K562 (cell line): ENCODE measurements at regions not wholly inside any gene's neighbourhood (a gene's known extent, or its start where the extent isn't known, plus 50 kb on each side); places are given as distances from the start of the nearest gene placed in this dataset.

Experiments
- ATAC-seq: fragments of 200-7000 bp; cut with Tn5 transposase; 3 replicates; pipeline ENCODE4 v1.9.1; 2020; ENCODE audit warnings: moderate library complexity
- BruUV-seq: library from RNA; stranded (reverse); fragments of 400-500 nt; replicated peaks from 2 replicates; lab custom pipeline; 2021; lab: Mats Ljungman, UMichigan
- CTCF ChIA-PET: fragments of 300-600 bp; formaldehyde crosslinking; extraction: SDS; loops from one replicate; lab custom pipeline; 2021; ENCODE audit warnings: low intra/inter-chr PET ratio; lab: Yijun Ruan, JAX
- POLR2A ChIA-PET: fragments of 300-600, 350-650 bp; sonication (Branson Sonifier 250); formaldehyde crosslinking; extraction: SDS; loops from one replicate; lab custom pipeline; 2021; ENCODE audit warnings: antibody characterized with exemption, inconsistent platforms; lab: Yijun Ruan, JAX
- DNase-seq, 4 experiments: peaks; one replicate each; pipeline versions ENCODE4 v3.0.0 to v3.0.0-alpha.2; 2011 to 2018; ENCODE audit warnings: low spot score in 3 of 4, mixed read lengths in 3 of 4; ENCODE audit errors: extremely low read depth in 1 of 4
- FAIRE-seq: peaks from 2 replicates; lab custom pipeline; 2011; peaks lifted over from hg19 to GRCh38; lab: Jason Lieb, UNC
- H2AFZ ChIP-seq: 2 replicates; pipeline ENCODE4 v1.6.0; 2011; ENCODE audit warnings: low read depth, low read length, control low read depth, inconsistent platforms
- H3K27ac ChIP-seq: fragments of 200-600 bp; 3 replicates; pipeline ENCODE4 v1.8.0; 2011; ENCODE audit warnings: low read depth, mild to moderate bottlenecking, control low read depth, inconsistent platforms, low read length, moderate library complexity, mixed read lengths; ENCODE audit errors: extremely low read depth
- H3K27me3 ChIP-seq, 2 experiments: fragments of 300-600 bp in 1 of 2; 2 replicates in 1 of 2; 3 replicates in 1 of 2; pipeline versions ENCODE4 v1.6.0 to v1.8.0; 2011; ENCODE audit warnings: inconsistent platforms in 2 of 2, low read length in 2 of 2, mild to moderate bottlenecking in 1 of 2, mixed read lengths in 1 of 2, moderate library complexity in 1 of 2; ENCODE audit not compliant: control insufficient read depth in 2 of 2, insufficient read depth in 2 of 2
- H3K36me3 ChIP-seq: fragments of 300-600 bp; 3 replicates; pipeline ENCODE4 v1.8.0; 2011; ENCODE audit warnings: mild to moderate bottlenecking, low read length, inconsistent platforms; ENCODE audit not compliant: control insufficient read depth, insufficient read depth
- H3K4me1 ChIP-seq, 2 experiments: fragments of 200-600 bp in 1 of 2; replicated peaks in 1 of 2; 2 replicates in 1 of 2; 3 replicates in 1 of 2; pipeline versions ENCODE4 v1.5.1 to v1.8.0; 2011; ENCODE audit warnings: inconsistent platforms in 2 of 2, low read length in 2 of 2, mild to moderate bottlenecking in 1 of 2, mixed read lengths in 1 of 2, moderate library complexity in 1 of 2; ENCODE audit not compliant: control insufficient read depth in 2 of 2, insufficient read depth in 2 of 2
- H3K4me2 ChIP-seq: 2 replicates; pipeline ENCODE4 v1.6.1; 2011; ENCODE audit warnings: low read length, control low read depth, inconsistent platforms, mixed read lengths; ENCODE audit not compliant: insufficient read depth
- H3K4me3 ChIP-seq: fragments of 200-600 bp; sonication (generic), shearing (Covaris generic); 2 replicates; pipeline ENCODE4 v1.5.1; 2016; ENCODE audit warnings: control low read depth, inconsistent platforms
- H3K79me2 ChIP-seq: fragments of 200-600 bp; 3 replicates; pipeline ENCODE4 v1.8.0; 2011; ENCODE audit warnings: low read length, inconsistent platforms; ENCODE audit not compliant: control insufficient read depth, insufficient read depth
- H3K9ac ChIP-seq, 2 experiments: 2 replicates each; pipeline versions ENCODE4 v1.6.0 to v1.6.1; 2011; ENCODE audit warnings: low read depth in 2 of 2, low read length in 2 of 2, control low read depth in 1 of 2, inconsistent platforms in 1 of 2, mild to moderate bottlenecking in 1 of 2, mixed read lengths in 1 of 2; ENCODE audit not compliant: insufficient read depth in 1 of 2
- H3K9me1 ChIP-seq: one replicate; pipeline ENCODE4 v1.6.0; 2011; ENCODE audit warnings: inconsistent platforms, mild to moderate bottlenecking, low read length, moderate library complexity; ENCODE audit not compliant: control insufficient read depth, insufficient read depth
- H3K9me3 ChIP-seq: replicated peaks from 2 replicates; pipeline ENCODE4 v1.5.1; 2011; ENCODE audit warnings: low read depth, low read length, inconsistent platforms; ENCODE audit not compliant: control insufficient read depth, insufficient read depth
- H4K20me1 ChIP-seq: replicated peaks from 2 replicates; pipeline ENCODE4 v1.6.1; 2011; ENCODE audit warnings: low read length, inconsistent platforms, mixed read lengths; ENCODE audit not compliant: control insufficient read depth, insufficient read depth
- ARHGAP35 ChIP-seq: fragments of 450-650 bp; IDR thresholded peaks from 2 replicates; pipeline ENCODE4 v1.6.1; 2018; ENCODE audit not compliant: partially characterized antibody
- ATF2 ChIP-seq: sonication (generic); formaldehyde crosslinking; IDR thresholded peaks from 2 replicates; pipeline ENCODE4 v1.8.1; 2022; ENCODE audit warnings: missing genetic modification reagents
- CHD2 ChIP-seq: IDR thresholded peaks from 2 replicates; pipeline ENCODE4 v1.6.1; 2011; ENCODE audit warnings: low read depth, low read length
- ETS1 ChIP-seq: conservative IDR thresholded peaks from 2 replicates; pipeline ENCODE4 v1.6.1; 2011; ENCODE audit warnings: low read depth, mild to moderate bottlenecking, low read length; ENCODE audit not compliant: control insufficient read depth
- HMG20B ChIP-seq: fragments of 250-450 bp; sonication (Bioruptor Pico); IDR thresholded peaks from 2 replicates; pipeline ENCODE4 v1.5.0; 2021; ENCODE audit warnings: mild to moderate bottlenecking
- OTX1 ChIP-seq: fragments of 450-650 bp; formaldehyde crosslinking; IDR thresholded peaks from 2 replicates; pipeline ENCODE4 v1.4.0; 2022; ENCODE audit warnings: mild to moderate bottlenecking
- RNF219 ChIP-seq: fragments of 250-450 bp; sonication (Bioruptor Pico); IDR thresholded peaks from 2 replicates; pipeline ENCODE4 v1.5.0; 2022; ENCODE audit warnings: mild to moderate bottlenecking
- SMAD3 ChIP-seq: fragments of 450-650 bp; formaldehyde crosslinking; conservative IDR thresholded peaks from 2 replicates; pipeline ENCODE4 v1.4.0; 2020; ENCODE audit warnings: mild to moderate bottlenecking
- STAT6 ChIP-seq: sonication (generic); formaldehyde crosslinking; IDR thresholded peaks from 2 replicates; pipeline ENCODE4 v1.8.1; 2023; ENCODE audit warnings: mild to moderate bottlenecking, missing genetic modification reagents
- ZBTB26 ChIP-seq: fragments of 450-650 bp; formaldehyde crosslinking; IDR thresholded peaks from 2 replicates; pipeline ENCODE4 v1.4.0; 2022; ENCODE audit warnings: missing genetic modification characterization
- ZNF3 ChIP-seq: fragments of 250-450 bp; sonication (Bioruptor Pico); IDR thresholded peaks from 2 replicates; pipeline ENCODE4 v1.5.0; 2021; ENCODE audit warnings: mild to moderate bottlenecking, moderate library complexity
- ZNF431 ChIP-seq: sonication (generic); formaldehyde crosslinking; IDR thresholded peaks from 2 replicates; pipeline ENCODE4 v1.8.0; 2022; ENCODE audit warnings: mild to moderate bottlenecking, missing genetic modification reagents
- ZNF551 ChIP-seq: fragments of 250-450 bp; sonication (Bioruptor Pico); IDR thresholded peaks from 2 replicates; pipeline ENCODE4 v1.5.0; 2021; ENCODE audit warnings: mild to moderate bottlenecking, moderate library complexity
- ZNF644 ChIP-seq: fragments of 200-800 bp; sonication (Bioruptor generic); IDR thresholded peaks from 2 replicates; pipeline ENCODE4 v1.6.1; 2016; ENCODE audit warnings: low read depth, missing genetic modification characterization, missing compliant biosample characterization
- WGBS: fragments of 100-300 bp; shearing (Covaris generic); methylation state at CpG from one replicate; pipeline ENCODE4 v1.1.6; 2016; ENCODE audit warnings: low coverage, mixed read lengths; ENCODE audit not compliant: insufficient coverage; ENCODE audit errors: missing lambda C conversion rate; 5-methylcytosine and 5-hydroxymethylcytosine counted together
- in situ Hi-C: fragments of 300-500 bp; cut with MboI; formaldehyde crosslinking; loops from 4 replicates; pipeline ENCODE4 v1.15.0; 2018; ENCODE audit warnings: inconsistent platforms, mixed read lengths
- intact Hi-C: fragments of 100-400 bp; cut with micrococcal nuclease; formaldehyde crosslinking; loops from 2 replicates; pipeline ENCODE4 v1.14.2; 2022

GRCh38 chr3:177929310-177929709 lies 606.9 kb upstream of the KCNMB2 start (continued):
- no peak for TF ChIP-seq STAT6 (CRISPR knock-in tag)
- no peak for TF ChIP-seq ZNF431 (CRISPR knock-in tag)
- no peak for TF ChIP-seq ATF2 (CRISPR knock-in tag)

GRCh38 chr3:177930771-177931170 lies 605.5 kb upstream of the KCNMB2 start:
- BruUV-seq = no TSS peak
- intact Hi-C loops = no loop called here
- no peak for TF ChIP-seq RNF219 (CRISPR knock-in tag)
- no peak for TF ChIP-seq ARHGAP35
- TF ChIP-seq ZNF551 (CRISPR knock-in tag) = no peak
- no peak for TF ChIP-seq HMG20B (CRISPR knock-in tag)
- no peak for TF ChIP-seq OTX1 (CRISPR knock-in tag)
- TF ChIP-seq ETS1 = no peak
- TF ChIP-seq ZBTB26 (CRISPR knock-in tag) = no peak
- TF ChIP-seq ZNF3 = no peak
- TF ChIP-seq SMAD3 (CRISPR knock-in tag) = no peak
- TF ChIP-seq CHD2 = no peak
- no peak for TF ChIP-seq ZNF644

More at GRCh38 chr3:177930771-177931170, 605.5 kb upstream of the KCNMB2 start:
- WGBS = 13% methylated on average over 2 of the region's 2 CpGs
- no peak overlapping the region for H3K4me2 ChIP-seq
- H3K4me1 ChIP-seq = peaks cover 0 to 3% of the 10 kb centered on the region in 2 experiments; a peak in 2 of 5 replicates
- H3K27ac ChIP-seq = no peak overlapping the region
- ChIA-PET POLR2A (no interaction called here), CTCF (no interaction called here)
- ATAC-seq (no peak), FAIRE-seq (no peak), DNase-seq (no peak)
- in situ Hi-C loops = no loop called here
- no peaks in the 10 kb centered on the region for H3K79me2 ChIP-seq
- no peak overlapping the region for H3K4me3 ChIP-seq
- H3K9me1 ChIP-seq = no peaks in the 10 kb centered on the region
- no peak overlapping the region for H2AFZ ChIP-seq
- no peaks in the 10 kb centered on the region for H3K27me3 ChIP-seq
- H4K20me1 ChIP-seq = no peaks in the 10 kb centered on the region
- no peaks in the 10 kb centered on the region for H3K9me3 ChIP-seq
- H3K9ac ChIP-seq = no peak overlapping the region
- H3K36me3 ChIP-seq = no peaks in the 10 kb centered on the region
